Endothelial cell of umbilical vein (primary cell): ENCODE measurements at regions not wholly inside any gene's neighbourhood (a gene's known extent, or its start where the extent isn't known, plus 50 kb on each side); places are given as distances from the start of the nearest gene placed in this dataset.

Experiments used
- CTCF ChIP-seq, 2 donors: IDR thresholded peaks; 1 replicate in 1 of 2; 2 replicates in 1 of 2; pipeline ENCODE4 v1.5.1; 2011; ENCODE audit warnings: low read length in 2 of 2, mild to moderate bottlenecking in 2 of 2, moderate library complexity in 2 of 2, control low read depth in 1 of 2, inconsistent platforms in 1 of 2, low read depth in 1 of 2; ENCODE audit not compliant: insufficient read depth in 1 of 2; ENCODE audit errors: extremely low read depth in 1 of 2
- EZH2 ChIP-seq: IDR thresholded peaks from 2 replicates; pipeline ENCODE4 v1.6.1; 2012; ENCODE audit warnings: borderline replicate concordance, low read depth, mild to moderate bottlenecking, moderate library complexity, low read length, inconsistent platforms; ENCODE audit not compliant: severe bottlenecking
- FOS ChIP-seq: IDR thresholded peaks from 2 replicates; pipeline ENCODE4 v1.6.1; 2011; ENCODE audit warnings: mild to moderate bottlenecking, low read length, moderate library complexity, borderline replicate concordance; ENCODE audit not compliant: insufficient read depth
- JUN ChIP-seq: IDR thresholded peaks from 2 replicates; pipeline ENCODE4 v1.6.1; 2011; ENCODE audit warnings: borderline replicate concordance, low read depth; ENCODE audit not compliant: insufficient read length, insufficient read depth
- POLR2AphosphoS5 ChIP-seq: IDR thresholded peaks from 2 replicates; pipeline ENCODE4 v1.6.1; 2012; ENCODE audit warnings: low read depth, mild to moderate bottlenecking, control low read depth, low read length, moderate library complexity; ENCODE audit not compliant: insufficient read depth

DNA sequence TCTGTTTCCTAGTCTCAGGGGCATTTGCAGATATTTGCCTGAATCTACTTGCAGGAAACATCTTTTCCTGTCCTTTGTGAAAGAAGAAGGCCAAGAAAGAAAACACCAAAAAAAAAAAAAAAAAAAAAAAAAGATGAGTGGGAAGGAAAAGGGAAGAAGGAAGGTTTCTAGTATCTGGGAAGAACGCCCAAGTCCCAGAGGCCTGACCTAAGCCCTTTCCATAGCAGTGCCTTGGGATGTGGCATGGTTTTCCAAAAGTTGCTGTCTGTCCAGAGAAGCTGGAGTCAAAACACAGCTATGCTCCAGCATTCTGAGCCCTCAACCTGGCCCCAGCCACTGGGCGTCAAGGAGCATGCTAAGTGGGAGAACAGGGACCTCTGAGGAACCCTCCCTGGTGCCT lies 123.5 kb downstream of the INHBB start:
- TF ChIP-seq EZH2 = no peak
- TF ChIP-seq JUN = no peak
- no peak for TF ChIP-seq POLR2AphosphoS5
- TF ChIP-seq CTCF (IDR thresholded peaks at IDR 0.05; ENCODE audit: extremely low read depth in 1 of 2, insufficient read depth in 1 of 2, low read depth in 1 of 2, low read length in 2 of 2) = no peak
- no peak for TF ChIP-seq FOS
